CD8-positive, alpha-beta memory T cell (primary cell): ENCODE measurements at regions not wholly inside any gene's neighbourhood (a gene's known extent, or its start where the extent isn't known, plus 50 kb on each side); places are given as distances from the start of the nearest gene placed in this dataset.

Source experiments
- CTCF ChIA-PET: fragments of 350-600 bp; sonication (Branson Sonifier 250); formaldehyde crosslinking; loops from one replicate; lab custom pipeline; 2021; ENCODE audit warnings: antibody characterized with exemption; lab: Charles Lee
- POLR2A ChIA-PET: fragments of 350-600 bp; sonication (Branson Sonifier 250); formaldehyde crosslinking; loops from one replicate; lab custom pipeline; 2021; ENCODE audit warnings: antibody characterized with exemption; lab: Charles Lee
- DNase-seq, 5 donors: peaks; one replicate each; pipeline versions ENCODE4 v3.0.0 to v3.0.0-alpha.2; 2020 to 2022; ENCODE audit warnings: mixed read lengths in 1 of 5
- H3K27ac ChIP-seq: one replicate; pipeline ENCODE4 v1.7.0; 2013; ENCODE audit warnings: low read depth, mild to moderate bottlenecking, low read length, moderate library complexity
- H3K27me3 ChIP-seq: 2 replicates; pipeline ENCODE4 v1.7.0; 2013; ENCODE audit warnings: low read length, mild to moderate bottlenecking; ENCODE audit not compliant: insufficient read depth, poor library complexity, severe bottlenecking
- H3K36me3 ChIP-seq: 2 replicates; pipeline ENCODE4 v1.7.0; 2013; ENCODE audit warnings: mild to moderate bottlenecking, low read length, moderate library complexity; ENCODE audit not compliant: insufficient read depth
- H3K4me1 ChIP-seq: 2 replicates; pipeline ENCODE4 v1.7.0; 2013; ENCODE audit warnings: mild to moderate bottlenecking, low read length, moderate library complexity; ENCODE audit not compliant: insufficient read depth
- H3K4me3 ChIP-seq: 2 replicates; pipeline ENCODE4 v1.7.0; 2013; ENCODE audit warnings: mild to moderate bottlenecking, low read length
- H3K9me3 ChIP-seq: 2 replicates; pipeline ENCODE4 v1.7.0; 2013; ENCODE audit warnings: mild to moderate bottlenecking, low read length
- H3K27ac Mint-ChIP-seq, 8 donors: one replicate each; pipeline ENCODE4 v1.8.0; 2020 to 2021; ENCODE audit warnings: mixed read lengths in 8 of 8, mild to moderate bottlenecking in 6 of 8, inconsistent platforms in 3 of 8, moderate library complexity in 3 of 8
- H3K27me3 Mint-ChIP-seq, 2 donors: one replicate each; pipeline ENCODE4 v1.8.0; 2020 to 2021; ENCODE audit warnings: mixed read lengths in 2 of 2, mild to moderate bottlenecking in 1 of 2, moderate library complexity in 1 of 2
- H3K36me3 Mint-ChIP-seq, 3 donors: one replicate each; pipeline ENCODE4 v1.8.0; 2020 to 2021; ENCODE audit warnings: mixed read lengths in 3 of 3, inconsistent platforms in 1 of 3, mild to moderate bottlenecking in 1 of 3
- H3K4me1 Mint-ChIP-seq, 3 donors: one replicate each; pipeline ENCODE4 v1.8.0; 2020 to 2021; ENCODE audit warnings: mixed read lengths in 3 of 3, inconsistent platforms in 1 of 3, mild to moderate bottlenecking in 1 of 3
- H3K4me3 Mint-ChIP-seq, 7 donors: one replicate each; pipeline ENCODE4 v1.8.0; 2020 to 2021; ENCODE audit warnings: mixed read lengths in 7 of 7, mild to moderate bottlenecking in 6 of 7, moderate library complexity in 4 of 7, inconsistent platforms in 2 of 7
- H3K9me3 Mint-ChIP-seq, 5 donors: one replicate each; pipeline ENCODE4 v1.8.0; 2020 to 2022; ENCODE audit warnings: mixed read lengths in 5 of 5, mild to moderate bottlenecking in 3 of 5, moderate library complexity in 2 of 5, inconsistent platforms in 1 of 5

DNA sequence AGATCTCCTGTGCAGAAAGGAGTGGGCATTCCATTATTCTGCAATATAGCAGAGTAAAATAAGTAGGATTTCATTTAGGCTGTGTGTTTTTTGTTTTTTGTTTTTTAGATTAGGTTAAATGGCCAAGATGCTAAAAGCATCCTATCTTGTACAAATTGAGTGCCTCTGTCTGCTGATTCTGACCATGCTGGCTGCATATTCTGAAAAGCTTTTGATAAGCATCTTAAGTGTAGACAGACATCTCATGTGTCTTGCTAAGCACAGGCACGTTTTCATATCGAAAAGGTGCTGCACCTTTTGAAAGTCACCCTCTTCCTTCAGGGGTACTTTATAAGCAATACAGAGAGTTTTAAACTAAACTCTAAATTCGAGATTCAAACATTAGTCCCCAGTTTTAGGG is 74.0 kb upstream of the BCL11A start:
- no peaks in the 10 kb centered on the region for H3K4me1 Mint-ChIP-seq
- H3K27ac ChIP-seq: no peak overlapping the region
- no peak overlapping the region for H3K4me3 ChIP-seq
- no peaks in the 10 kb centered on the region for H3K27me3 ChIP-seq
- DNase-seq: no peak
- ChIA-PET CTCF (no interaction called here), POLR2A (no interaction called here)
- no peaks in the 10 kb centered on the region for H3K36me3 ChIP-seq
- no peak overlapping the region for H3K27ac Mint-ChIP-seq
- no peaks in the 10 kb centered on the region for H3K4me1 ChIP-seq
- H3K36me3 Mint-ChIP-seq: no peaks in the 10 kb centered on the region
- no peak overlapping the region for H3K4me3 Mint-ChIP-seq
- no peaks in the 10 kb centered on the region for H3K9me3 ChIP-seq
- peaks cover 0 to 1% (median 0%) of the 10 kb centered on the region in 5 donors for H3K9me3 Mint-ChIP-seq
- H3K27me3 Mint-ChIP-seq: peaks cover 18 to 55% of the 10 kb centered on the region in 2 donors

GRCh38 chr2:60628026-60628425 is 74.6 kb upstream of the BCL11A start:
- H3K36me3 Mint-ChIP-seq: no peaks in the 10 kb centered on the region
- H3K36me3 ChIP-seq: no peaks in the 10 kb centered on the region
- H3K27me3 Mint-ChIP-seq: peaks cover 18 to 54% of the 10 kb centered on the region in 2 donors
- ChIA-PET CTCF (interaction anchor here (0.9 to 1.5 kb wide), 2 partner anchors 13 to 15 kb away, joined by 3 to 5 read pairs; no protein-coding TSS in a partner anchor), POLR2A (no interaction called here)
- no peak overlapping the region for H3K4me3 ChIP-seq
- no peaks in the 10 kb centered on the region for H3K27me3 ChIP-seq
- no peaks in the 10 kb centered on the region for H3K9me3 ChIP-seq
- H3K27ac ChIP-seq: no peak overlapping the region
- peaks cover 0 to 1% (median 0%) of the 10 kb centered on the region in 5 donors for H3K9me3 Mint-ChIP-seq
- no peaks in the 10 kb centered on the region for H3K4me1 Mint-ChIP-seq
- no peak overlapping the region for H3K4me3 Mint-ChIP-seq
- H3K27ac Mint-ChIP-seq: no peak overlapping the region
- no peak for DNase-seq
- H3K4me1 ChIP-seq: no peaks in the 10 kb centered on the region

DNA sequence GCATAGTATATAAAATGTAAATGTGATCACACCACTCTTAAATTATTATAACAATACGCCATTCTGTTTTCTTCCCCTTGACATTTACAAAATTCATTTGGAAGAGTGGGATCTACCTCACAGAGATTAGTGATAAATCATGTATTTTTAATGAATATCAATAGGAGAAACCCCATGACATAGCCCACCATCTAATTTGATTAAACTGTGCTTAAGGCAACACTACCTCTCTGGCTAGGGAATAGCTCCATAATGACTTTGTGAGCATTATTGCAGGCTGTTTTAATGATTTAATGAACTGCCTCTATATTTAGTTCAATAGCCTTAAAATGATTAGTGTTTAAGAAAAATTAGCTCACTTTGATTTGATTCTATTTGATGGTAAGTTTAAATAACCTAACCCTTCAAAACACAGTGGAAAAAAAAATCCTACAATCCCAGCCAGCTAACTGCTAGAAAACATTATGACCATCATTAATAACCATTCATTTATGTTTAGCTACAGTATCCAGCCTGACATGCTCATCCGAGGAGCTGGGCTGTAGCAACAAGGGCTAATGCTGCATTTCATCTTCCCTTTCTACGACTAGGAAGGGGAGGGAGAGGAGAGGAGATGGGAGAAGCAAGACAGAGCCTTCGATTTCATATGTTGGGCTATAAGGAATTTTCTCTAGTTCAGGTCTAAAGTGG is 75.3 kb upstream of the BCL11A start:
- no peak overlapping the region for H3K27ac ChIP-seq
- H3K36me3 ChIP-seq: no peaks in the 10 kb centered on the region
- no peaks in the 10 kb centered on the region for H3K4me1 ChIP-seq
- Mint-ChIP-seq H3K27me3 (peaks cover 18 to 52% of the 10 kb centered on the region in 2 donors), H3K4me1 (no peaks in the 10 kb centered on the region), H3K27ac (no peak overlapping the region), H3K4me3 (no peak overlapping the region), H3K36me3 (no peaks in the 10 kb centered on the region), H3K9me3 (no peaks in the 10 kb centered on the region)
- DNase-seq: no peak
- no peaks in the 10 kb centered on the region for H3K27me3 ChIP-seq
- H3K9me3 ChIP-seq: no peaks in the 10 kb centered on the region
- CTCF ChIA-PET: interaction anchor here (0.9 to 1.5 kb wide), 2 partner anchors 12 to 15 kb away, joined by 3 to 5 read pairs; no protein-coding TSS in a partner anchor
- POLR2A ChIA-PET: interaction anchor here (0.6 kb wide), 1 partner anchor 36 kb away, joined by 3 read pairs; no protein-coding TSS in a partner anchor
- no peak overlapping the region for H3K4me3 ChIP-seq

DNA sequence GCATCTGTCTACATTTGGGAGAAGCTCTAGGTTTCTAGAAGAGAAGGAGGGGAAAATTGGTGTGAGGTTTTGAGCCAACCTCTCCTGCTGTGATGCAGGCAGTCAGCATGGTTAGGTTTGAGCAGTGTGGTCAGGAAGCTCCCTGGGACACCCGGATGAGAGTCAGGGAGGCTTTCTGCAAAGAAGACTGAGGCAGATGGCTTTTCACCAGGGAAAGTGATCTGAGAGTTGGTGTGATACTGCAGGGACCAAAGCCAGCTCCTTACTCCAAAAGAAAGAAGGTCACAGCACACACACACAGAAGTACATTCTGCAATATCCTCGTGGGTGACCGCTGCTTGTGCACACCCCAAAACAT is 75.8 kb upstream of the BCL11A start:
- Mint-ChIP-seq H3K4me3 (no peak overlapping the region), H3K9me3 (no peaks in the 10 kb centered on the region), H3K27ac (no peak overlapping the region), H3K36me3 (no peaks in the 10 kb centered on the region), H3K27me3 (peaks cover 18 to 52% of the 10 kb centered on the region in 2 donors), H3K4me1 (no peaks in the 10 kb centered on the region)
- no peaks in the 10 kb centered on the region for H3K9me3 ChIP-seq
- no peaks in the 10 kb centered on the region for H3K27me3 ChIP-seq
- no peak overlapping the region for H3K27ac ChIP-seq
- no peaks in the 10 kb centered on the region for H3K36me3 ChIP-seq
- no peak overlapping the region for H3K4me3 ChIP-seq
- ChIA-PET POLR2A (interaction anchor here (0.6 kb wide), 1 partner anchor 36 kb away, joined by 3 read pairs; no protein-coding TSS in a partner anchor), CTCF (interaction anchor here (1.5 kb wide), 1 partner anchor 14 kb away, joined by 5 read pairs; no protein-coding TSS in a partner anchor)
- no peaks in the 10 kb centered on the region for H3K4me1 ChIP-seq
- no peak for DNase-seq

DNA sequence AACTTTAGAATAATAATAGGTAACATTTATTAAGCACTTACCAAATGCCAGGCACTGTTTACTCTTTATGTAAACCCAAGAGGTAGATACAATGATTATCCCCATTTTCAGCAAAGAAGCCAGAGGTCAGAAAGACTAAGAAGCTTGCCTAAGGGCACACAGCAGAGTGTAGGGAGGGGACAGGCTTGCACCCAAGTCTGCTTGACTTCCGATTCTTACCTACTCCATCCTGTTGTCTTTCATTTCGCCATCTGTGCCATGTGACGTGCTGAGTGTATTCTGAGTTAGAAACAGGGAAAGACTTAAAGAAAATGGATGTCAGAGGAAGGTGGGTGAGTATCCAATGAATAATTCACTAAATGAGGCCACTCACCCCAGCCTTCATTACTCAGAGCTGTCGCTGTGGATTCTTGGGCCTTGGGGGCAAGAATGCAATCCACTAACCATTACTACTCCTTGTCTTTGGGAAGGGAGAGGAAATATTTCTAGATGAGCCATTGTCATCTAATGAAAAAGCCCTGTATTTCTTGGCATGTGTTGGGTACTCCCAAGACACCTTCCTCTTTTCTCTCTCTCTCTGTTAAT is 76.4 kb upstream of the BCL11A start:
- H3K4me1 ChIP-seq: no peaks in the 10 kb centered on the region
- ChIA-PET CTCF (interaction anchor here (1.5 kb wide), 1 partner anchor 14 kb away, joined by 5 read pairs; no protein-coding TSS in a partner anchor), POLR2A (no interaction called here)
- Mint-ChIP-seq H3K4me3 (no peak overlapping the region), H3K27me3 (peaks cover 17 to 53% of the 10 kb centered on the region in 2 donors), H3K27ac (no peak overlapping the region), H3K4me1 (no peaks in the 10 kb centered on the region), H3K9me3 (no peaks in the 10 kb centered on the region), H3K36me3 (no peaks in the 10 kb centered on the region)
- no peak for DNase-seq
- no peak overlapping the region for H3K4me3 ChIP-seq
- no peaks in the 10 kb centered on the region for H3K27me3 ChIP-seq
- no peak overlapping the region for H3K27ac ChIP-seq
- H3K36me3 ChIP-seq: no peaks in the 10 kb centered on the region
- H3K9me3 ChIP-seq: no peaks in the 10 kb centered on the region

DNA sequence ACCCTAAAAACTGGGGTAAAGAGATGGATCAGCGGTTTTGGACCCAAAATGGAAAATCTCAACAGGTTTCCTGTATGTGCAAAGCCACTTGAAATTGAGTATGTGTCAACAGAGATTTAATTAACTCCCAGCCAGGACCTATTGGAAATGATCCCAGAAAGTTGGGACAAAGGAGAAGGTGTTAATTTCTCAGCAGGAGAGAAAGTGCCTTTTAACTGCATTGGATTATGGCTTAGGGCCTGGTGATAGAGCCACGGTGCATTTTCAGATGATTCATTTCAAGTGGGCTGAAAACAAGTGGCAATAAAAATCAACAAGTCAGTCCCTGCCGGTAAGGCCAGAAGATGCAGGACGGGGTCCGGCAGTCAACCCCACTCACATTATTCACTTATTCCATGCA is 80.2 kb upstream of the BCL11A start:
- H3K4me3 Mint-ChIP-seq: no peak overlapping the region
- no peak for DNase-seq
- no peak overlapping the region for H3K4me3 ChIP-seq
- H3K27ac ChIP-seq: no peak overlapping the region
- CTCF ChIA-PET: no interaction called here
- H3K27ac Mint-ChIP-seq: no peak overlapping the region
- no peaks in the 10 kb centered on the region for H3K4me1 ChIP-seq
- no peaks in the 10 kb centered on the region for H3K9me3 Mint-ChIP-seq
- no peaks in the 10 kb centered on the region for H3K36me3 ChIP-seq
- POLR2A ChIA-PET: no interaction called here
- no peaks in the 10 kb centered on the region for H3K27me3 ChIP-seq
- peaks cover 11 to 45% of the 10 kb centered on the region in 2 donors for H3K27me3 Mint-ChIP-seq
- no peaks in the 10 kb centered on the region for H3K36me3 Mint-ChIP-seq
- H3K9me3 ChIP-seq: no peaks in the 10 kb centered on the region
- H3K4me1 Mint-ChIP-seq: no peaks in the 10 kb centered on the region

GRCh38 chr2:60634438-60634837 is 81.0 kb upstream of the BCL11A start:
- Histone ChIP-seq H3K4me1 (no peaks in the 10 kb centered on the region), H3K36me3 (no peaks in the 10 kb centered on the region), H3K9me3 (no peaks in the 10 kb centered on the region), H3K27ac (no peak overlapping the region), H3K4me3 (no peak overlapping the region), H3K27me3 (no peaks in the 10 kb centered on the region)
- DNase-seq: no peak
- POLR2A ChIA-PET: no interaction called here
- Mint-ChIP-seq H3K36me3 (no peaks in the 10 kb centered on the region), H3K9me3 (no peaks in the 10 kb centered on the region), H3K4me3 (no peak overlapping the region), H3K27ac (no peak overlapping the region), H3K27me3 (peaks cover 10 to 41% of the 10 kb centered on the region in 2 donors), H3K4me1 (no peaks in the 10 kb centered on the region)
- CTCF ChIA-PET: no interaction called here
